Uterus (tissue), 2 donors: ENCODE measurements at regions not wholly inside any gene's neighbourhood (a gene's known extent, or its start where the extent isn't known, plus 50 kb on each side); places are given as distances from the start of the nearest gene placed in this dataset.

ENCODE experiments used
- CTCF ChIP-seq, 4 experiments: fragments of 200-600 bp in 2 of 4; fragments of 450-650 bp in 2 of 4; sonication (generic) in 2 of 4; IDR thresholded peaks; one replicate each; pipeline ENCODE4 v1.5.1; 2016 to 2019; ENCODE audit warnings: antibody characterized with exemption in 4 of 4, mild to moderate bottlenecking in 2 of 4, moderate library complexity in 1 of 4
- POLR2A ChIP-seq, 2 donors: fragments of 450-650 bp; IDR thresholded peaks; one replicate each; pipeline ENCODE4 v1.6.1; 2016; ENCODE audit warnings: antibody characterized with exemption in 2 of 2, mild to moderate bottlenecking in 1 of 2, moderate library complexity in 1 of 2

- TF ChIP-seq CTCF (IDR thresholded peaks at IDR 0.05) = no peak
- TF ChIP-seq POLR2A (IDR thresholded peaks at IDR 0.05) = no peak
These were observed 955.3 kb upstream of the WWC1 start for GRCh38 chr5:167336161-167336560.
